PFSK-1 (cell line): ENCODE measurements at regions not wholly inside any gene's neighbourhood (a gene's known extent, or its start where the extent isn't known, plus 50 kb on each side); places are given as distances from the start of the nearest gene placed in this dataset.

Experiments used
- FOXP2 ChIP-seq: optimal IDR thresholded peaks from 2 replicates; pipeline ENCODE3; 2011; ENCODE audit warnings: borderline replicate concordance, control low read depth, inconsistent platforms; ENCODE audit not compliant: insufficient read depth; ENCODE audit errors: extremely low read length, extremely low read depth
- POLR2AphosphoS5 ChIP-seq: IDR thresholded peaks from 2 replicates; pipeline ENCODE4 v1.6.1; 2012; ENCODE audit warnings: low read depth, mild to moderate bottlenecking, control low read depth, low read length, moderate library complexity
- SIN3A ChIP-seq: IDR thresholded peaks from 2 replicates; pipeline ENCODE4 v1.6.1; 2012; ENCODE audit warnings: mild to moderate bottlenecking, low read length, moderate library complexity, borderline replicate concordance; ENCODE audit not compliant: insufficient read depth
- TAF1 ChIP-seq: IDR thresholded peaks from 2 replicates; pipeline ENCODE4 v1.6.1; 2012; ENCODE audit warnings: low read length, control low read depth, borderline replicate concordance; ENCODE audit not compliant: insufficient read depth
- TF ChIP-seq, protein P1 (sequence below), 2 experiments: IDR thresholded peaks; 2 replicates each; pipeline versions ENCODE4 v1.6.1 to v1.8.0; 2011 to 2012; ENCODE audit warnings: low read depth in 2 of 2, low read length in 2 of 2, control low read depth in 1 of 2, inconsistent platforms in 1 of 2, mild to moderate bottlenecking in 1 of 2, moderate library complexity in 1 of 2; ENCODE audit not compliant: insufficient read depth in 1 of 2

DNA sequence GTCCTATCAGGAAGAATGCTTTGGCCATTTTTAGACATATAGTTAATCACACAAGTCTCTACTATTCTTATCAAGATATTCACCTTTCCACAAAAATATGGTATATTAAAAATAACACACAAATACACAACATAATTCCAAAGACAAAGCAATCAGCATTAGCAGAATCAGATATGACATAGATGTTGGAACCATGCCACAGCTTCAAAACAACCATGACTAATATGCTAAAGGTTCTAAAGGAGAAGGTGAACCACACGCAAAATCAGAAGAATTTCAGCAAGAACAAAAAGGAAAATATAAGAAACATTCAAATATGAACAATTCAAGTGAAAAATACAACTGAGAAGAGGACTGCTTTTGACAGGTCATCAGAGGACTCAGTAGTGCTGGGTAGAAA, 670.2 kb upstream of the SORCS1 start:
- TF ChIP-seq POLR2AphosphoS5 (no peak), FOXP2 (no peak), TAF1 (no peak), SIN3A (no peak)
- TF ChIP-seq, protein P1, sequence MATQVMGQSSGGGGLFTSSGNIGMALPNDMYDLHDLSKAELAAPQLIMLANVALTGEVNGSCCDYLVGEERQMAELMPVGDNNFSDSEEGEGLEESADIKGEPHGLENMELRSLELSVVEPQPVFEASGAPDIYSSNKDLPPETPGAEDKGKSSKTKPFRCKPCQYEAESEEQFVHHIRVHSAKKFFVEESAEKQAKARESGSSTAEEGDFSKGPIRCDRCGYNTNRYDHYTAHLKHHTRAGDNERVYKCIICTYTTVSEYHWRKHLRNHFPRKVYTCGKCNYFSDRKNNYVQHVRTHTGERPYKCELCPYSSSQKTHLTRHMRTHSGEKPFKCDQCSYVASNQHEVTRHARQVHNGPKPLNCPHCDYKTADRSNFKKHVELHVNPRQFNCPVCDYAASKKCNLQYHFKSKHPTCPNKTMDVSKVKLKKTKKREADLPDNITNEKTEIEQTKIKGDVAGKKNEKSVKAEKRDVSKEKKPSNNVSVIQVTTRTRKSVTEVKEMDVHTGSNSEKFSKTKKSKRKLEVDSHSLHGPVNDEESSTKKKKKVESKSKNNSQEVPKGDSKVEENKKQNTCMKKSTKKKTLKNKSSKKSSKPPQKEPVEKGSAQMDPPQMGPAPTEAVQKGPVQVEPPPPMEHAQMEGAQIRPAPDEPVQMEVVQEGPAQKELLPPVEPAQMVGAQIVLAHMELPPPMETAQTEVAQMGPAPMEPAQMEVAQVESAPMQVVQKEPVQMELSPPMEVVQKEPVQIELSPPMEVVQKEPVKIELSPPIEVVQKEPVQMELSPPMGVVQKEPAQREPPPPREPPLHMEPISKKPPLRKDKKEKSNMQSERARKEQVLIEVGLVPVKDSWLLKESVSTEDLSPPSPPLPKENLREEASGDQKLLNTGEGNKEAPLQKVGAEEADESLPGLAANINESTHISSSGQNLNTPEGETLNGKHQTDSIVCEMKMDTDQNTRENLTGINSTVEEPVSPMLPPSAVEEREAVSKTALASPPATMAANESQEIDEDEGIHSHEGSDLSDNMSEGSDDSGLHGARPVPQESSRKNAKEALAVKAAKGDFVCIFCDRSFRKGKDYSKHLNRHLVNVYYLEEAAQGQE (IDR thresholded peaks at IDR 0.05; ENCODE audit: insufficient read depth in 1 of 2, low read depth in 2 of 2, low read length in 2 of 2) = no peak
